ENCODE measurements at regions not wholly inside any gene's neighbourhood (a gene's known extent, or its start where the extent isn't known, plus 50 kb on each side); places are given as distances from the start of the nearest gene placed in this dataset.

GRCh38 chr5:67526793-67527192, 330.2 kb upstream of the CD180 start:
- ChIA-PET POLR2A (ENCODE audit: unreplicated experiment) (no interaction called here), CTCF (no interaction called here)
- Histone ChIP-seq H3K9me3 (ENCODE audit: insufficient read depth, low read depth) (no peaks in the 10 kb centered on the region), H3K4me1 (replicated peaks; ENCODE audit: insufficient read depth) (no peaks in the 10 kb centered on the region), H3K27ac (no peak overlapping the region), H3K36me3 (ENCODE audit: low read depth) (no peaks in the 10 kb centered on the region), H3F3A (ENCODE audit: insufficient read depth, low read depth) (no peaks in the 10 kb centered on the region), H3K4me3 (no peak overlapping the region), H2AFZ (no peak overlapping the region), H3K79me2 (ENCODE audit: low read depth) (no peaks in the 10 kb centered on the region), H4K20me1 (ENCODE audit: insufficient read depth) (no peaks in the 10 kb centered on the region), H3K27me3 (ENCODE audit: insufficient read depth, low read depth) (no peaks in the 10 kb centered on the region), H3K4me2 (no peak overlapping the region), H3K9me2 (ENCODE audit: insufficient read depth) (no peaks in the 10 kb centered on the region)
- TF ChIP-seq CTCF (conservative IDR thresholded peaks at IDR 0.05) (no peak), EZH2 (IDR thresholded peaks at IDR 0.05; ENCODE audit: low read depth) (no peak)
- BruUV-seq (replicated peaks), result no TSS peak
- DNase-seq, result no peak
- intact Hi-C loops (cut with micrococcal nuclease; ENCODE audit: unreplicated experiment), result no loop called here

GRCh38 chr5:67520161-67520908, 323.7 kb upstream of the CD180 start:
- no TSS peak for BruUV-seq (replicated peaks)
- POLR2A ChIA-PET (ENCODE audit: unreplicated experiment), result no interaction called here

GRCh38 chr5:67518227-67518626, 321.6 kb upstream of the CD180 start:
- no peaks in the 10 kb centered on the region; the same call in 1 of the 2 replicates for H3K9me2 ChIP-seq (ENCODE audit: insufficient read depth)
- no peaks in the 10 kb centered on the region for H3K4me1 ChIP-seq (replicated peaks; ENCODE audit: insufficient read depth)
- POLR2A ChIA-PET (ENCODE audit: unreplicated experiment), result no interaction called here
- no peaks in the 10 kb centered on the region for H3K36me3 ChIP-seq (ENCODE audit: low read depth)
- TF ChIP-seq EZH2 (IDR thresholded peaks at IDR 0.05; ENCODE audit: low read depth) (no peak), CTCF (conservative IDR thresholded peaks at IDR 0.05) (no peak)
- DNase-seq, result no peak
- no TSS peak for BruUV-seq (replicated peaks)
- H3K27me3 ChIP-seq (ENCODE audit: insufficient read depth, low read depth), result no peaks in the 10 kb centered on the region
- CTCF ChIA-PET, result interaction anchor here (0.7 kb wide), 1 partner anchor 67 kb away, joined by 9 read pairs; no protein-coding TSS in a partner anchor
- intact Hi-C loops (cut with micrococcal nuclease; ENCODE audit: unreplicated experiment), result no loop called here
- no peak overlapping the region for H3K4me2 ChIP-seq
- H3K79me2 ChIP-seq (ENCODE audit: low read depth), result no peaks in the 10 kb centered on the region
- H3K9me3 ChIP-seq (ENCODE audit: insufficient read depth, low read depth), result no peaks in the 10 kb centered on the region
- no peak overlapping the region for H3K4me3 ChIP-seq
- no peak overlapping the region for H2AFZ ChIP-seq
- H3K27ac ChIP-seq, result no peak overlapping the region
- no peaks in the 10 kb centered on the region for H3F3A ChIP-seq (ENCODE audit: insufficient read depth, low read depth)
- H4K20me1 ChIP-seq (ENCODE audit: insufficient read depth), result no peaks in the 10 kb centered on the region

More at GRCh38 chr5:67520161-67520908, 323.7 kb upstream of the CD180 start:
- Histone ChIP-seq H3K9me2 (ENCODE audit: insufficient read depth) (no peaks in the 10 kb centered on the region; the same call in 1 of the 2 replicates), H4K20me1 (ENCODE audit: insufficient read depth) (no peaks in the 10 kb centered on the region), H3K4me1 (replicated peaks; ENCODE audit: insufficient read depth) (no peaks in the 10 kb centered on the region), H3K9me3 (ENCODE audit: insufficient read depth, low read depth) (no peaks in the 10 kb centered on the region), H3K4me2 (no peak overlapping the region), H2AFZ (no peak overlapping the region), H3K36me3 (ENCODE audit: low read depth) (no peaks in the 10 kb centered on the region), H3K79me2 (ENCODE audit: low read depth) (no peaks in the 10 kb centered on the region), H3K27ac (no peak overlapping the region), H3F3A (ENCODE audit: insufficient read depth, low read depth) (no peaks in the 10 kb centered on the region), H3K4me3 (no peak overlapping the region), H3K27me3 (ENCODE audit: insufficient read depth, low read depth) (no peaks in the 10 kb centered on the region)
- TF ChIP-seq CTCF (conservative IDR thresholded peaks at IDR 0.05), result no peak
- TF ChIP-seq EZH2 (IDR thresholded peaks at IDR 0.05; ENCODE audit: low read depth), result no peak
- no peak for DNase-seq
- intact Hi-C loops (cut with micrococcal nuclease; ENCODE audit: unreplicated experiment), result no loop called here
- CTCF ChIA-PET, result no interaction called here
